ENCODE measurements at regions not wholly inside any gene's neighbourhood (a gene's known extent, or its start where the extent isn't known, plus 50 kb on each side); places are given as distances from the start of the nearest gene placed in this dataset.
"Not testable (repeated sequence)": the region's sequence is repeated elsewhere in the genome, so short reads cannot be mapped to it uniquely, and the experiment has no call there.

- no peak for DNase-seq
Measured at GRCh38 chr16:72596373-72596772, 424.4 kb upstream of the PMFBP1 start.

- peak; percentile 58 for DNase-seq
Measured at GRCh38 chr16:72590151-72590937, 418.4 kb upstream of the PMFBP1 start.

- peak; percentile 72 for DNase-seq
Measured at GRCh38 chr16:72588551-72588950, 416.6 kb upstream of the PMFBP1 start.

GRCh38 chr16:72578061-72578460, 406.1 kb upstream of the PMFBP1 start:
- DNase-seq, result not testable (repeated sequence)

GRCh38 chr16:72576189-72576588, 404.2 kb upstream of the PMFBP1 start:
- DNase-seq, result no peak

GRCh38 chr16:72569677-72570076, 397.7 kb upstream of the PMFBP1 start:
- DNase-seq, result no peak

- DNase-seq, result no peak
Measured at GRCh38 chr16:72568502-72568901, 396.5 kb upstream of the PMFBP1 start.

GRCh38 chr16:72566174-72566573, 394.2 kb upstream of the PMFBP1 start:
- DNase-seq, result no peak

- no peak for DNase-seq
Measured at GRCh38 chr16:72565106-72565505, 393.2 kb upstream of the PMFBP1 start.

GRCh38 chr16:72560617-72561016, 388.7 kb upstream of the PMFBP1 start:
- peak; percentile 8 for DNase-seq

GRCh38 chr16:72558501-72558900, 386.5 kb upstream of the PMFBP1 start:
- no peak for DNase-seq

- peak; percentile 15 for DNase-seq
Measured at GRCh38 chr16:72554935-72555334, 383.0 kb upstream of the PMFBP1 start.

GRCh38 chr16:72552654-72553053, 380.7 kb upstream of the PMFBP1 start:
- DNase-seq, result peak; percentile 67

- DNase-seq, result no peak
Measured at GRCh38 chr16:72551649-72552048, 379.7 kb upstream of the PMFBP1 start.

GRCh38 chr16:72549878-72550277, 377.9 kb upstream of the PMFBP1 start:
- DNase-seq, result no peak

- DNase-seq, result no peak
Measured at GRCh38 chr16:72542102-72542501, 370.1 kb upstream of the PMFBP1 start.

- peak; percentile 78 for DNase-seq
Measured at GRCh38 chr16:72537664-72538063, 365.7 kb upstream of the PMFBP1 start.

GRCh38 chr16:72536723-72537435, 364.9 kb upstream of the PMFBP1 start:
- peak; percentile 85 for DNase-seq

- peak; percentile 8 for DNase-seq
Measured at GRCh38 chr16:72532906-72533410, 361.0 kb upstream of the PMFBP1 start.

GRCh38 chr16:72530434-72530833, 358.5 kb upstream of the PMFBP1 start:
- peak; percentile 83 for DNase-seq

GRCh38 chr16:72523087-72523486, 351.1 kb upstream of the PMFBP1 start:
- no peak for DNase-seq

GRCh38 chr16:72517154-72517553, 345.2 kb upstream of the PMFBP1 start:
- DNase-seq, result no peak

GRCh38 chr16:72511171-72511570, 339.2 kb upstream of the PMFBP1 start:
- peak; percentile 66 for DNase-seq

GRCh38 chr16:72508191-72508590, 336.2 kb upstream of the PMFBP1 start:
- DNase-seq, result peak; percentile 90

Measured in fibroblast of skin of back (primary cell).